CD14-positive monocyte (primary cell): ENCODE measurements at regions not wholly inside any gene's neighbourhood (a gene's known extent, or its start where the extent isn't known, plus 50 kb on each side); places are given as distances from the start of the nearest gene placed in this dataset.
A peak's percentile ranks its signal among the peaks of the same experiment; 100 is the strongest.

Experiments
- DNase-seq, 3 donors: peaks; one replicate each; pipeline ENCODE4 v3.0.0-alpha.2; 2011 to 2022
- H2AFZ ChIP-seq: 2 replicates; pipeline ENCODE4 v1.6.0; 2012; ENCODE audit warnings: mild to moderate bottlenecking, low read depth, low read length, inconsistent platforms; ENCODE audit not compliant: insufficient read depth, poor library complexity, severe bottlenecking
- H3K27ac ChIP-seq, 2 donors: 1 replicate in 1 of 2; 2 replicates in 1 of 2; pipeline ENCODE4 v1.5.1; 2012 to 2013; ENCODE audit warnings: low read length in 2 of 2, control low read depth in 1 of 2, inconsistent platforms in 1 of 2, low read depth in 1 of 2, mild to moderate bottlenecking in 1 of 2
- H3K27me3 ChIP-seq, 2 donors: one replicate each; pipeline versions ENCODE4 v1.6.0 to v1.6.1; 2011 to 2013; ENCODE audit warnings: low read length in 2 of 2; ENCODE audit not compliant: control insufficient read depth in 2 of 2, insufficient read depth in 2 of 2
- H3K36me3 ChIP-seq, 2 donors: replicated peaks in 1 of 2; 1 replicate in 1 of 2; 2 replicates in 1 of 2; pipeline versions ENCODE4 v1.5.1 to v1.6.1; 2012 to 2013; ENCODE audit warnings: low read length in 2 of 2, control low read depth in 1 of 2, inconsistent platforms in 1 of 2, mild to moderate bottlenecking in 1 of 2; ENCODE audit not compliant: insufficient read depth in 2 of 2, control insufficient read depth in 1 of 2
- H3K4me1 ChIP-seq, 2 donors: 1 replicate in 1 of 2; 2 replicates in 1 of 2; pipeline versions ENCODE4 v1.5.1 to v1.6.1; 2012 to 2013; ENCODE audit warnings: low read length in 2 of 2, control low read depth in 1 of 2, inconsistent platforms in 1 of 2, mild to moderate bottlenecking in 1 of 2, moderate library complexity in 1 of 2; ENCODE audit not compliant: insufficient read depth in 2 of 2, control insufficient read depth in 1 of 2
- H3K4me2 ChIP-seq: replicated peaks from 2 replicates; pipeline ENCODE3; 2012; ENCODE audit warnings: low read length, moderate library complexity, mild to moderate bottlenecking; ENCODE audit not compliant: poor library complexity, severe bottlenecking; ENCODE audit errors: extremely low read depth
- H3K4me3 ChIP-seq, 3 experiments: fragments of 200-600 bp in 1 of 3; sonication (generic) in 1 of 3; replicated peaks in 1 of 3; 1 replicate in 2 of 3; 2 replicates in 1 of 3; pipeline ENCODE4 v1.5.1; 2011 to 2013; ENCODE audit warnings: low read length in 3 of 3, mild to moderate bottlenecking in 3 of 3, control low read depth in 2 of 3, low read depth in 2 of 3, inconsistent platforms in 1 of 3, moderate library complexity in 1 of 3
- H3K79me2 ChIP-seq: 2 replicates; pipeline ENCODE4 v1.6.0; 2012; ENCODE audit warnings: mild to moderate bottlenecking, control low read depth, inconsistent platforms, low read length, moderate library complexity; ENCODE audit not compliant: insufficient read depth
- H3K9ac ChIP-seq: 2 replicates; pipeline ENCODE4 v1.6.0; 2017; ENCODE audit warnings: low read length, mild to moderate bottlenecking; ENCODE audit not compliant: insufficient read depth, poor library complexity, severe bottlenecking
- H3K9me3 ChIP-seq, 2 donors: replicated peaks in 1 of 2; 1 replicate in 1 of 2; 2 replicates in 1 of 2; pipeline versions ENCODE4 v1.5.1 to v1.6.1; 2012 to 2013; ENCODE audit warnings: low read length in 2 of 2, control low read depth in 1 of 2; ENCODE audit not compliant: control insufficient read depth in 1 of 2, insufficient read depth in 1 of 2
- H4K20me1 ChIP-seq: 2 replicates; pipeline ENCODE4 v1.6.0; 2012; ENCODE audit warnings: mild to moderate bottlenecking, low read length, control low read depth, moderate library complexity; ENCODE audit not compliant: insufficient read depth
- H3K27ac Mint-ChIP-seq, 7 donors: one replicate each; pipeline ENCODE4 v1.8.0; 2020; ENCODE audit warnings: mild to moderate bottlenecking in 7 of 7, mixed read lengths in 7 of 7, moderate library complexity in 6 of 7, inconsistent platforms in 2 of 7
- H3K27me3 Mint-ChIP-seq, 3 donors: one replicate each; pipeline ENCODE4 v1.8.0; 2021 to 2022; ENCODE audit warnings: low read depth in 3 of 3, mild to moderate bottlenecking in 3 of 3, mixed read lengths in 3 of 3, moderate library complexity in 3 of 3, inconsistent platforms in 1 of 3
- H3K36me3 Mint-ChIP-seq, 2 donors: one replicate each; pipeline ENCODE4 v1.8.0; 2020; ENCODE audit warnings: mixed read lengths in 2 of 2, inconsistent platforms in 1 of 2, mild to moderate bottlenecking in 1 of 2
- H3K4me1 Mint-ChIP-seq: one replicate; pipeline ENCODE4 v1.8.0; 2020; ENCODE audit warnings: mild to moderate bottlenecking, mixed read lengths
- H3K4me3 Mint-ChIP-seq, 2 donors: one replicate each; pipeline ENCODE4 v1.8.0; 2020; ENCODE audit warnings: mild to moderate bottlenecking in 2 of 2, mixed read lengths in 2 of 2, moderate library complexity in 1 of 2
- H3K9me3 Mint-ChIP-seq, 7 donors: one replicate each; pipeline ENCODE4 v1.8.0; 2020 to 2022; ENCODE audit warnings: mixed read lengths in 7 of 7, mild to moderate bottlenecking in 6 of 7, moderate library complexity in 6 of 7, inconsistent platforms in 2 of 7
- WGBS: methylation state at CpG from one replicate; pipeline ENCODE4 v1.1.5; 2013; ENCODE audit warnings: missing lambda C conversion rate; ENCODE audit not compliant: insufficient coverage; 5-methylcytosine and 5-hydroxymethylcytosine counted together
- intact Hi-C, 2 donors: fragments of 100-400 bp; cut with micrococcal nuclease; formaldehyde crosslinking; loops; one replicate each; pipeline versions ENCODE4 v1.15.0 to v1.15.1; 2023
- TF ChIP-seq, protein P1 (sequence below): fragments of 200-600 bp; IDR thresholded peaks from one replicate; pipeline ENCODE4 v1.8.0; 2022; ENCODE audit warnings: antibody characterized with exemption, mild to moderate bottlenecking

DNA sequence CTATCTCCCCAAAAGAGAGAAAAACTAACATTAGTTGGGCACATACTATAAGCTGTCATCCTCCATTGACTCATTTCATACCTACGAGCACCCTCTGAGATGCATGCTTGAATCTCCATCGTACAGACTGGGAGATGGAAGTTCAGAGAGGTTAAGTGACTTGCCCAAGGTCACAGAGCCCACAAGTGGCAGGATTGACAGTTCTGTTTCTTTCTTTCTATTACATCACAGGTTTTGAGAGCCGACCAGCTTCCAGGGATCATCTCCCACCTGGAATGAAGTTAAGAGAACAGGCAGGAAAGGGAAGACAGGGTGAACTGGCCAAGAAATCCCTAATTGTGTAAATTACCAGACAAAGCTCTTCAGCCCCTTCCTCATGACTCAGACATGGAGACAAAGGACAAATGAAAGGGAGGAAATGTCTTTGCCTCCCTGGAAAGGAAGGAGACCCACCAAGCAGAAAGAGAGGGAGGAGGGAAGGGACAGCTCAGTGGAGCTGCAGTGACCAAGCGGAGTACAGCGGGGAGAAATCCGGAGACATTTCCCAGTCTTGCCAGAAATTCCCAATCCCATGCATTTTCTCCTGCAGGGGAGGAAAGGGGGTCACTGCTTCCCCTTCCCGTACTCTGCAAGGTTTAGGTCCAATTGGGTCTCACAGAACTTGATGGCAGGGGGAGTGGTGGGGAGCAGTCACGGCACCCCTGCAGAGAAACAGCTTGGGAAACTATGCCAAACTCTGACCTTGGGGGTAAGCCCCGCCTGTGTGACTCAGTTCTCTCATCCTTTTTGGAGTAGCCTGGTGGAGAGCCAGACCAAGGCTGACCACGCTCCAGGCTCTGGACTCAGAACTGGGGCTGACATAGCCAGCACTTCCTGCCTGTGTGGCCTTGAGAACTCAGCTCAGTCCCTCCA, 154.3 kb downstream of the ANKRD60 start:
- no peaks in the 10 kb centered on the region for H3K36me3 ChIP-seq
- Mint-ChIP-seq H3K4me1 (peaks cover 14% of the 10 kb centered on the region), H3K27ac (peak overlapping the region in 1 of 7 donors; percentile 3), H3K9me3 (peaks cover 0 to 3% (median 0%) of the 10 kb centered on the region in 7 donors), H3K36me3 (no peaks in the 10 kb centered on the region), H3K27me3 (peaks cover 4 to 23% (median 8%) of the 10 kb centered on the region in 3 donors), H3K4me3 (peak overlapping the region in 1 of 2 donors; percentile 49)
- DNase-seq: no peak
- H3K9me3 ChIP-seq: no peaks in the 10 kb centered on the region
- 59% methylated on average over 3 of the region's 10 CpGs for WGBS
- H3K4me3 ChIP-seq: no peak overlapping the region
- peak overlapping the region; percentile 49 for H2AFZ ChIP-seq
- intact Hi-C loops: no loop called here
- H3K79me2 ChIP-seq: no peaks in the 10 kb centered on the region
- H3K4me1 ChIP-seq: peaks cover 11% of the 10 kb centered on the region in 2 donors
- no peaks in the 10 kb centered on the region for H4K20me1 ChIP-seq
- H3K9ac ChIP-seq: no peak overlapping the region
- TF ChIP-seq, protein P1, sequence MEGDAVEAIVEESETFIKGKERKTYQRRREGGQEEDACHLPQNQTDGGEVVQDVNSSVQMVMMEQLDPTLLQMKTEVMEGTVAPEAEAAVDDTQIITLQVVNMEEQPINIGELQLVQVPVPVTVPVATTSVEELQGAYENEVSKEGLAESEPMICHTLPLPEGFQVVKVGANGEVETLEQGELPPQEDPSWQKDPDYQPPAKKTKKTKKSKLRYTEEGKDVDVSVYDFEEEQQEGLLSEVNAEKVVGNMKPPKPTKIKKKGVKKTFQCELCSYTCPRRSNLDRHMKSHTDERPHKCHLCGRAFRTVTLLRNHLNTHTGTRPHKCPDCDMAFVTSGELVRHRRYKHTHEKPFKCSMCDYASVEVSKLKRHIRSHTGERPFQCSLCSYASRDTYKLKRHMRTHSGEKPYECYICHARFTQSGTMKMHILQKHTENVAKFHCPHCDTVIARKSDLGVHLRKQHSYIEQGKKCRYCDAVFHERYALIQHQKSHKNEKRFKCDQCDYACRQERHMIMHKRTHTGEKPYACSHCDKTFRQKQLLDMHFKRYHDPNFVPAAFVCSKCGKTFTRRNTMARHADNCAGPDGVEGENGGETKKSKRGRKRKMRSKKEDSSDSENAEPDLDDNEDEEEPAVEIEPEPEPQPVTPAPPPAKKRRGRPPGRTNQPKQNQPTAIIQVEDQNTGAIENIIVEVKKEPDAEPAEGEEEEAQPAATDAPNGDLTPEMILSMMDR: no peak
- H3K4me2 ChIP-seq: peak overlapping the region; percentile 33
- no peaks in the 10 kb centered on the region for H3K27me3 ChIP-seq
- no peak overlapping the region for H3K27ac ChIP-seq

DNA sequence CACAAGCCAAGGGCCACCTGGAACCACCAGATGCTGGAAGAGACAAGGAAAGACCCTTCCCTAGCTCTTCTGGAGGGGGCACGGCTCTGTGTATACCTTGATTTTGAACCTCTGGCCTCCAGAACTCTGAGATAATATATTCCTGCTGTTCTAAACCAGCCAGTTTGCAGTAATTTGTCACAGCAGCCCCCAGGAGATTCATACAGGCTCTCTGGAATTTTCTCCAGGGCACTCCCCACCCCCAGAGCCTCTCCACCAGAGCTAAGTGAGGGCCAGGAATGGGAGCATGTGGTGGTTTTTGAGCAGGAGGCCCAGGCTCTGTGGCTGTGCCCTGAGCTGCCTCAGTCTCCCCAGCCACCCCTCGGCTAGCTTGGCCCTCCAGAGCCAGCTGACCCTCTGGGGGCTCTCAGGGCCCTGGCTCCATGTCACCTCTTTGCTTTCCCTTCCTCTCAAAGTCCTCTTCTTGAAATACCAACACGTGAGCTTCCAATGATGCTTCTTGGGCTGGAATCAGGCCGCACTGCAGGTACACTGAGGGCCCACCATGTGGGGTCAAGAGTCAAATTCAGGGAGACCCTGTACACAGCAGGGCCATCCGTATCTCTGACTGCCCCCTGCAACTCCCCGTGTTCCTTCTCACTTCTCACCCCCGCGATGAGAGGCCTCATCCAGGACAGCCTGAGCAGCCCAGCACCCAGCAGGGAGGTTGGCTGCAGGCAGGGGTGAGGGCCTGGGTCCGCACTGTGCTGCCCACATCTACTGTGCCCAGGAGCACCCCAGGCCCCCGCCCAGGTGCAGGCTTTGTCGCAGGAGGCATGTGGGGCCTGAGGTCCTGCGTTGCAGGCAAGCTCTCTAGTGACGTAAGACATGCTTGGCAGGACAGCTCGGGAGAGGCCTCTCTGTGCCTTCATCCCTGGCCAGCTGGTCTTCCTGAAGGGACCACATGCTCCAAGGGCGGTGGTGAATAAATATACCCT, 155.5 kb downstream of the ANKRD60 start:
- Histone ChIP-seq H3K36me3 (no peaks in the 10 kb centered on the region), H3K4me1 (peaks cover 11% of the 10 kb centered on the region in 2 donors), H3K79me2 (no peaks in the 10 kb centered on the region), H3K9ac (no peak overlapping the region), H3K27ac (no peak overlapping the region), H3K4me3 (no peak overlapping the region), H3K27me3 (no peaks in the 10 kb centered on the region), H3K4me2 (no peak overlapping the region), H2AFZ (no peak overlapping the region), H4K20me1 (no peaks in the 10 kb centered on the region), H3K9me3 (no peaks in the 10 kb centered on the region)
- Mint-ChIP-seq H3K9me3 (peaks cover 0 to 4% (median 2%) of the 10 kb centered on the region in 7 donors), H3K27ac (no peak overlapping the region), H3K4me3 (no peak overlapping the region), H3K36me3 (no peaks in the 10 kb centered on the region), H3K4me1 (peaks cover 14% of the 10 kb centered on the region), H3K27me3 (peaks cover 4 to 22% (median 6%) of the 10 kb centered on the region in 3 donors)
- TF ChIP-seq, protein P1: no peak
- intact Hi-C loops: no loop called here
- WGBS: 91% methylated on average over 11 of the region's 15 CpGs
- no peak for DNase-seq
